NOMO-1 (cell line): ENCODE measurements at regions not wholly inside any gene's neighbourhood (a gene's known extent, or its start where the extent isn't known, plus 50 kb on each side); places are given as distances from the start of the nearest gene placed in this dataset.

Source experiments
- DNase-seq, 2 experiments: peaks; one replicate each; lab custom pipeline; 2025; ENCODE audit not compliant: unreplicated experiment in 2 of 2; lab: John Stamatoyannopoulos, UW

GRCh38 chr9:86836266-86836665 lies 111.0 kb downstream of the GAS1 start:
- no peak for DNase-seq

DNA sequence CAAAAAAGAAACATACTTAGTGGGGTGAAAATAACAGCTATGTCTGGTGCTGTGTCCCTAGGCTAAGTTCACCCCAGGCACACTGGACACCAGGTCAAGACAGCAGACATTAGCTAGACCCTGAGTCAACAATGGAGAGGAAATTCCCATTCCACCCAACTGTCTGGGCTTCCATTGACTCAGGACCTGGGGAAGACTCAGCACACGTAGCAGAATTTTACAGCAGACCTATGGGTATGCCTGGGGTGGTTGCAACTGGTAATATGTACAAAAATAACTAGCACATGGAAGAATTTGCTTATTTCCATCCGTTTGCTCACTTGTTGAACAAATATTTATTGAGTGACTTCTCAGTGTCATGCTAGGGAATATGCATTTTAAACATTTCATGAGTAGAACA lies 117.0 kb downstream of the GAS1 start:
- no peak for DNase-seq

GRCh38 chr9:86829496-86830046 lies 117.7 kb downstream of the GAS1 start:
- DNase-seq, result no peak

DNA sequence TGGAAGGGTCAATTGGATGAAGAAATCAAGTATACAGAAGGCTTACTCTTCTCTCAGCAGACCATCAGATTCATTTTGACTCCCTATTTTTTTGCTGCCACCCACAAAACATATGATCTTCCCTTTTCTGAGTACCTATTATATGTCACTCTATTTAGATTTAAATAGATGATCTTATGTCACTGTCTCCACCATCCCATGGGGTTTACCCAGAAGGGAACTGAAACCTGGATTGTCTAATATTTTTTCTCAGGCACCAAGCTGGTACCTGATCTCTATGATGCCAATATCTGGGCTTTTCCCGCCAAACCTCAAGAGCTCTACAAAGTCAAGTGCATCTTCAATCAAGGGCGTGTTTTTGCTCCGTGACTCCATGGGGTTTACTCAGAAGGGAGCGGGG lies 118.7 kb downstream of the GAS1 start:
- DNase-seq, result no peak

DNA sequence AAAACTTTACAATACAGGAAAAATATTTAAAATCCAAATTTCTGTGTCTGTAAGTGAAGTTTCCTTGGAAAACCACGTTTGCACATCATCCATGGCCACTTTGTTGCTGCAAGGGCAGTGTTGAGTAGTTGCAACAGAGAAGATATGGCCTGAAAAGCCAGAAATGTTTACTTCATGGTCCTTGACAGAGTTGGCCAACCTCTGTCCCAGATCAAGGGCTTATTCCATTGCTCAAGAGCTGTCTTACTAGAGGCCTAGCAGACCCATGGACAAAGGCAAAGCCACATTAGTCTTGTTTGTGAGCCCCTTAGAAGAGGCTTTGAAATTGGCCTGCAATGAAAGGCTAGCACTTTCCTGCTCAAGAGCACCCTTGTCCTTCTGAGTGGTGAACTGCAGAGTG lies 119.4 kb downstream of the GAS1 start:
- DNase-seq, result no peak

DNA sequence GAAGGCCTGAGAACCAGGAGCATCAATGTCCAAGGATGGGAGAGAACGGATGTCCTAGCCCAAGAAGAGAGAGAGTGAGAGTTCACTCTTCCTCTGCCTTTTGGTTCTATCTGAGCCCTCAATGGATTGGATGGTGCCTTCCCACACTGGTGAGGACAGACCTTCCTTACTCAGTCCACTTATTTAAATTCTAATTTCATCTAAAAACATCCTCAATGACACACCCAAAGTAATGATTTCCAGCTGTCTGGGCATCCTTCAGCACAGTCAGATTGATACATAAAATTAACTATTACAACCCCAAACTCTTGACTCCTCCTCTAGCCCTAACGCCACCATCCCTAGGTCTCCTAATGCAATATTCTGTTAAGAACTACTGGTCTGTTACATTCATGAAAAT lies 122.0 kb downstream of the GAS1 start:
- DNase-seq, result no peak

DNA sequence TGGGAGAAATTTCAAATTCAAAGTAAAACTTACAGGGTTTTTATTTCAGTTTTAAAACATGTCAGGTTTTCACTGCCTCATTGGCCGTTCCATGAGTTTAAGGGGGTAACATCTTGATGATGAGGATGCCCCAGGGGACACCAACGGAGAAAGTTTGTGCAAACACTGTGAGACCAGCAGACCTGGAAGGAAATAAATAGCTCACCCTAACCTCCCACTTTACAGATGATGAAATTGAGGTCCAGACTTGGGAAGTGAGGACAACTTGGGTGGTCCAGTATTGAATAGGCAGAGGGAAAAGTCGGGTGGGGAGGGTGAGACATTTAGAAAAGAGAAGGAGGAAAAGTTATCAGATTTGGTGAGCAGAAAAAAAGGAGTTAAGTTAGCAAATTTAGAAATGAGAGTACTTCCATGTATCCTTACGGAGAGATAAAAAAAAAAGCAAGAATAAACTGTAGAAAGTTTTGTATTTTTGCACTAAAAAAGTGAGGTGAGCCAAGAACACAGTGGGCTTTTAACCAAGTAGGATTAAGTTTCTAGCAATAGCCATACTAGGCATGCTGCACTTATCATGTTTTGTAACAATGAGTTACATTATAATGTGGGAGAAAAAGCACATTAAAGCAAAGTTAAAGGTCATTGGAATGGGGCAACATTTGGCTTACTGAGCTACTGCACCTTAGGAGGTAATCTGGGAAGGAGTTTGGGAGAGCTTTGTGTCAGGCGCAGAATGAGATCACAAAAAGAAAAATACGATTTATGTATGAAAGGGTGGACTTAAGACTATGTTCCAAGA lies 125.1 kb downstream of the GAS1 start:
- no peak for DNase-seq

GRCh38 chr9:86821006-86821845 lies 126.1 kb downstream of the GAS1 start:
- no peak for DNase-seq

- DNase-seq, result no peak
Measured at GRCh38 chr9:86819552-86819951, 127.8 kb downstream of the GAS1 start.

DNA sequence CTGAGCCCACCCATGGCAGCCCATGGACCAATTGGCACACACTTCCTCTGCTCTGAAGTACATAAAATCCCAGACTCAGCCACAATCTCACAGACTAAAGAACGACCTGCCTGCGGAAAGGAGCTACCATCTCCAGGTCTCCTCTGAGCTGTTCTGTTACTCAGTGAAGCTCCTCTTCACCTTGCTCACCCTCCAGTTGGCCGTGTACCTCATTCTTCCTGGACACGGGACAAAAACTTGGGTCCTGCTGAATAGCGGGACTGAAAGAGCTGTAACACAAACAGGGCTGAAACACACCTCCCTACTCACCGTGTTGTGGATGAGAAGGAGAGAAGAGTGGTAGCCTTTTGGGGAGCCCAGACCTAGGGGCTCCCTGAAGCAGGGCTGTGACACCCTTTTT lies 128.7 kb downstream of the GAS1 start:
- no peak for DNase-seq

DNA sequence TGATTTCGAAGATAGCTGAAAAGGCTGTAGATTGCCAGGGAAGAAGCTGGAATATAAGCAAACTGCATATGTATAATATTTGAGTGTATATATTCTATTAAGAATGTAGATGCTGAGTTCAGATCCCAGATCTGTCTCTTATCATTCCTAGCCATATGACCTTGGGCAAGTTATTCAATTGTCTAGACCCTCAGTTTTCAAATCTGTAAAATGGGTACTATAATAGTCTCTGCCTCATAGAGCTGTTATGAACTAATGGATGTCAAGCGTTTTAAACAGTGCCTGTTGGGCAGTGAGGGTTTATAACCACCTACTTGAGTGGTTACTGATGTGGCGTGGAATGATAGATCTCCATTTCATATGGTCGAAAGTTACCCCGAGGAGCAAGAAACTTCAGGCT lies 130.4 kb downstream of the GAS1 start:
- DNase-seq, result no peak

- DNase-seq, result no peak
Measured at GRCh38 chr9:86816366-86816765, 130.9 kb downstream of the GAS1 start.

GRCh38 chr9:86812616-86813015 lies 134.7 kb downstream of the GAS1 start:
- DNase-seq, result no peak

DNA sequence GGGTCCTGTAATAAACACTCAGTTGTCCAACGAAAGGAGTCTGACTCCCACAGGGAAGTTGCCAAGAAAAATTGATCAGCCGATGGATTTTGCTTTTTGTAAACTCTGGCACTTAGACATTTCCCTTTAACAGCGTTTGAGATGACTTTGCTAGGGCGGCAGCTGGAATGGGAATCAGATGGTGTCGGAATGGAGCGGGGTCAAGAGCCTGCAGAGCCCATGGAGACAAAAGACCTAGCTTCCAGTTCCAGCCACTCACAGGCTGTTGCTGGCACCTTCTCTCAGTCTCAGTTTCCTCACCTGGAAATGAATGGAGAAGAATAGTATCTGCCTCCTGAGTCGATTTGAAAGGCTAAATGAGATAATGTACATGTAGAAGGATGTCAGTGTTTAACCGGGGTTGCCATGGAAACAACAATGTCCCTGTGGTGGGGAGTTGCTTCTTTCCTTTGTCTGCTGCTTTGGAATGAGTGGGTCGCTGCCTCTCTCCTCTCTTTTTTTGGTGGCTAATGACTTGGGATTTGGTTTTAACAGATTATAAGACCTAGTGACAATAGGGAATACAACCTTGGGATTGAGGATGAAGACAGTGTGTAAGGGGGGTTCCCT lies 137.4 kb downstream of the GAS1 start:
- DNase-seq, result no peak

DNA sequence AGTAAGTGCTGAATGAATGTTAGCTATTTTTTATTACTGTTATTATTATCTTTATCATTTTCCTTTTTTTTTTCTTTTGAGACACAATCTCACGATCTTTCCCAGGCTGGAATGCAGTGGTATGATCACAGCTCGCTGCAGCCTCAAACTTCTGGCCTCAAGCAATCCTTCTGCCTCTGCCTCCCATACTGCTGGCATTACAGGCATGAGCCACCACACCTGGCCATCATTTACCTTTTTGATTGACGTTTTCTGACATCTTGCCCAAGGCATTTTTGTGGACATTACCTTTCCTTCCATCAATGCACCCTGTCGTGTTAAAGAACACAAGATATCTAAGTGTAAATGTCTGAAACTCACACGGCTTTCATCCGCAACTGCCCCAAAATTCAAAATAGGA lies 138.2 kb downstream of the GAS1 start:
- DNase-seq, result no peak

DNA sequence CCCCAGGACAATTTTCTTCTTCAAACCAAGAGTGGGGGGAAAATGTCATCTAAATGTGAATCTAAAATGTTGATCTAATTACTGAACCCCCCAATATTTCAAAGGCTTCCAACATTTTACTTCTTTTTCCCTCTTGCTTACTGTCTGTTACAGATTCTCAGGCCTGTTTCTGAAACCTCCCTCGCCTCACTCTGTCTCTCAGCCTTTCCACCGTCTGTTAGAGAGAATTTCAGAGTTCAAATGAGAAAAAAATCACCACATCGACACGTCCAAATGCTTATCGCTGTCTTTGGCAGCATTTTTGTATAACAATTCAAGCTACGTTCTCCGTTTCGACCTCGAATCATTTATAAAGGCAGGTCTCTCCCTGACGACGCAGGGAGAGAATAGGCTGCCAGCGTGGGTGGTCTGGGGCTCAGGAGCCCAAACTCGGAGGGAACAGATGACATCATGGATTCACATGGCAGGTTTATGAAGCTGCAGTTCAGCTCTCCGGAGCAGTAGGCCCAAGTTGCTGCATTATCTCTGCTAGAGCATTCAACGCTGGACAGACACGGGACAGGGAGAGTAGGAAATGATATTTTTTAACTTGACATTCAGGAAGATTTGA lies 139.8 kb downstream of the GAS1 start:
- DNase-seq, result no peak

DNA sequence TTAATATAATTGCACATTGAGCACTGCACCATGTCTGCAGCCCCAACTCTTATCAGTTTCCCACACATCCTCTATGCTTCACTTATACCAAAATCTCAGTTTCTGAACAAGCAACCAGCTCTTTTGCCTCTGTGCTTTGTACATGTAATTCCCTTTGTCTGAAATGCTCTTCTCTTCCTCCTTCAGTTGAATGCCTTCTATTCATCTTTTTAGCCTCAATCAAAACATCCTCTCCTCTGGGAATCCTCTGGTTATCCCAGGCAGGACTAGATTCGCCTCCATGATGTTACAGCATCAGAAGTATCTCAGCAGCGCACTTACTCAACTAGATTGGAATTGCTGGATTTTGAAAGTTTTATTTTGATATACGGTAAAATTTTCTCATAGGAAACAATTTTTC lies 143.3 kb downstream of the GAS1 start:
- no peak for DNase-seq

DNA sequence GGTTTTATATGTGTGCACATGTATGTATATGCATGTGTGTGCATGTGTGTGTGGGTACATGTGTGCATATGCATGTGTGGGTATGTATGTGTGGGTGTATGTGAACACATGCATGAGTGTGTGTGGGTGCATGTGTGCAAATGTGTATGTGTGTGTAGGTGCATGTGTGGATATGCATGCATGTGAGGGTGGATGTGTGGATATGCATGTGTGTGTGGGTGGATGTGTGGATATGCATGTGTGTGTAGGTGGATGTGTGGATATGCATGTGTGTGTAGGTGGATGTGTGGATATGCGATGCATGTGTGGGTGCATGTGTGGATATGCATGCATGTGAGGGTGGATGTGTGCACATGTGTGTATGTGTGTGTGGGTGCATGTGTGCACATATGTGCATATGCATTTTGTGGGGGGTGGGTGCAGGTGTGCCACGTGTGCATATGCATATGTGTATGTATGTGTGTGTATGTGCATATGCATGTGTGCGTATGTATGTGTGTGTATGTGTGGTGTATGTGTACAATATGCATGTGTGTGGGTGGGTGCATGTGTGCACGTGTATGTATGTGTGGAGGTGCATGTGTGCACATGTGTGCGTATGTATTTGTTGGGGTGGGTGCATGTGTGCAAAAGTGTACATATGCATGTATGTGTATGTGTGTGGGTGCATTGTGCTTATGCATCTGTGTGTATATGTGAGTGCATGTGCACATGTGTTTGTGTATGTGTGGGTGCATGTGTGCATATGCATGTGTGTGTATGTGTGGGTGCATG lies 144.2 kb downstream of the GAS1 start:
- no peak for DNase-seq

GRCh38 chr9:86801246-86801645 lies 146.1 kb downstream of the GAS1 start:
- no peak for DNase-seq

GRCh38 chr9:86800681-86801080 lies 146.6 kb downstream of the GAS1 start:
- DNase-seq, result no peak
